ENCODE measurements at regions not wholly inside any gene's neighbourhood (a gene's known extent, or its start where the extent isn't known, plus 50 kb on each side); places are given as distances from the start of the nearest gene placed in this dataset.

- TF ChIP-seq CTCF (IDR thresholded peaks at IDR 0.05) (no peak), POLR2A (IDR thresholded peaks at IDR 0.05) (no peak), POLR2AphosphoS5 (IDR thresholded peaks at IDR 0.05) (no peak)
Observed at GRCh38 chr5:87775228-87775627, 362.5 kb upstream of the CCNH start.

Data from sigmoid colon (tissue), 4 donors.